ENCODE measurements at regions not wholly inside any gene's neighbourhood (a gene's known extent, or its start where the extent isn't known, plus 50 kb on each side); places are given as distances from the start of the nearest gene placed in this dataset.
"Not testable (repeated sequence)": the region's sequence is repeated elsewhere in the genome, so short reads cannot be mapped to it uniquely, and the experiment has no call there.

GRCh38 chr17:70584255-70584654 is 414.9 kb downstream of the KCNJ2 start:
- no peak for DNase-seq (ENCODE audit: low read depth)

- no peak for DNase-seq (ENCODE audit: low read depth)
These were observed 418.7 kb downstream of the KCNJ2 start for GRCh38 chr17:70588003-70588402.

- DNase-seq (ENCODE audit: low read depth): no peak
These were observed 428.4 kb downstream of the KCNJ2 start for GRCh38 chr17:70597774-70598173.

GRCh38 chr17:70599198-70599597 is 429.9 kb downstream of the KCNJ2 start:
- no peak for DNase-seq (ENCODE audit: low read depth)

- DNase-seq (ENCODE audit: low read depth): not testable (repeated sequence)
These were observed 430.6 kb downstream of the KCNJ2 start for GRCh38 chr17:70599945-70600344.

GRCh38 chr17:70603226-70603625 is 433.9 kb downstream of the KCNJ2 start:
- DNase-seq (ENCODE audit: low read depth): no peak

GRCh38 chr17:70604854-70605253 is 435.5 kb downstream of the KCNJ2 start:
- no peak for DNase-seq (ENCODE audit: low read depth)

- no peak for DNase-seq (ENCODE audit: low read depth)
These were observed 436.8 kb downstream of the KCNJ2 start for GRCh38 chr17:70606086-70606485.

GRCh38 chr17:70608193-70608592 is 438.9 kb downstream of the KCNJ2 start:
- no peak for DNase-seq (ENCODE audit: low read depth)

- no peak for DNase-seq (ENCODE audit: low read depth)
These were observed 439.6 kb downstream of the KCNJ2 start for GRCh38 chr17:70608957-70609356.

GRCh38 chr17:70609566-70609965 is 440.2 kb downstream of the KCNJ2 start:
- DNase-seq (ENCODE audit: low read depth): no peak

- DNase-seq (ENCODE audit: low read depth): no peak
These were observed 440.8 kb downstream of the KCNJ2 start for GRCh38 chr17:70610161-70610560.

GRCh38 chr17:70613681-70614080 is 444.3 kb downstream of the KCNJ2 start:
- DNase-seq (ENCODE audit: low read depth): no peak

GRCh38 chr17:70615831-70616230 is 446.5 kb downstream of the KCNJ2 start:
- no peak for DNase-seq (ENCODE audit: low read depth)

GRCh38 chr17:70618641-70619040 is 449.3 kb downstream of the KCNJ2 start:
- no peak for DNase-seq (ENCODE audit: low read depth)

GRCh38 chr17:70621566-70621965 is 452.2 kb downstream of the KCNJ2 start:
- peak; percentile 71 for DNase-seq (ENCODE audit: low read depth)

- peak; percentile 39 for DNase-seq (ENCODE audit: low read depth)
These were observed 453.3 kb downstream of the KCNJ2 start for GRCh38 chr17:70622368-70623260.

GRCh38 chr17:70624211-70624610 is 454.9 kb downstream of the KCNJ2 start:
- DNase-seq (ENCODE audit: low read depth): no peak

GRCh38 chr17:70629902-70630301 is 460.6 kb downstream of the KCNJ2 start:
- peak; percentile 2 for DNase-seq (ENCODE audit: low read depth)

GRCh38 chr17:70636517-70637133 is 467.3 kb downstream of the KCNJ2 start:
- peak; percentile 25 for DNase-seq (ENCODE audit: low read depth)

GRCh38 chr17:70642059-70642458 is 472.7 kb downstream of the KCNJ2 start:
- no peak for DNase-seq (ENCODE audit: low read depth)

GRCh38 chr17:70644096-70644495 is 474.8 kb downstream of the KCNJ2 start:
- no peak for DNase-seq (ENCODE audit: low read depth)

- DNase-seq (ENCODE audit: low read depth): no peak
These were observed 477.3 kb downstream of the KCNJ2 start for GRCh38 chr17:70646673-70647072.

All from RPMI7951 (cell line).